NCI-H2171 treated with DMSO at 0.1 percent for 48 hours (cell line): ENCODE measurements at regions not wholly inside any gene's neighbourhood (a gene's known extent, or its start where the extent isn't known, plus 50 kb on each side); places are given as distances from the start of the nearest gene placed in this dataset.

Experiments
- DNase-seq: peaks from one replicate; lab custom pipeline; 2025; lab: John Stamatoyannopoulos, UW

GRCh38 chr2:3036432-3037125, 341.0 kb downstream of the EIPR1 start:
- no peak for DNase-seq

GRCh38 chr2:3035385-3036050, 342.1 kb downstream of the EIPR1 start:
- no peak for DNase-seq

- no peak for DNase-seq
Observed at GRCh38 chr2:3034856-3035255, 342.8 kb downstream of the EIPR1 start.

GRCh38 chr2:3034396-3034795, 343.2 kb downstream of the EIPR1 start:
- DNase-seq, result no peak

GRCh38 chr2:3033315-3033714, 344.3 kb downstream of the EIPR1 start:
- no peak for DNase-seq

- peak; percentile 59 for DNase-seq
Observed at GRCh38 chr2:3030791-3031190, 346.8 kb downstream of the EIPR1 start.

GRCh38 chr2:3025984-3026383, 351.6 kb downstream of the EIPR1 start:
- no peak for DNase-seq

GRCh38 chr2:3025261-3025660, 352.4 kb downstream of the EIPR1 start:
- DNase-seq, result no peak

GRCh38 chr2:3024401-3024935, 353.1 kb downstream of the EIPR1 start:
- no peak for DNase-seq

GRCh38 chr2:3023531-3023930, 354.1 kb downstream of the EIPR1 start:
- no peak for DNase-seq

- DNase-seq, result no peak
Observed at GRCh38 chr2:3022841-3023372, 354.7 kb downstream of the EIPR1 start.

- DNase-seq, result no peak
Observed at GRCh38 chr2:3021720-3022119, 355.9 kb downstream of the EIPR1 start.

- DNase-seq, result no peak
Observed at GRCh38 chr2:3010001-3010400, 367.6 kb downstream of the EIPR1 start.

GRCh38 chr2:3009483-3009882, 368.1 kb downstream of the EIPR1 start:
- DNase-seq, result no peak

- DNase-seq, result no peak
Observed at GRCh38 chr2:3009005-3009404, 368.6 kb downstream of the EIPR1 start.

GRCh38 chr2:3008561-3008960, 369.1 kb downstream of the EIPR1 start:
- DNase-seq, result no peak

- DNase-seq, result peak; percentile 22
Observed at GRCh38 chr2:3007135-3007534, 370.5 kb downstream of the EIPR1 start.

- DNase-seq, result no peak
Observed at GRCh38 chr2:3005859-3006501, 371.6 kb downstream of the EIPR1 start.

- DNase-seq, result no peak
Observed at GRCh38 chr2:3001615-3002560, 375.7 kb downstream of the EIPR1 start.

- DNase-seq, result no peak
Observed at GRCh38 chr2:3000968-3001367, 376.6 kb downstream of the EIPR1 start.

GRCh38 chr2:3000125-3000524, 377.5 kb downstream of the EIPR1 start:
- DNase-seq, result no peak

- no peak for DNase-seq
Observed at GRCh38 chr2:2998971-2999370, 378.6 kb downstream of the EIPR1 start.
